ENCODE measurements at regions not wholly inside any gene's neighbourhood (a gene's known extent, or its start where the extent isn't known, plus 50 kb on each side); places are given as distances from the start of the nearest gene placed in this dataset.
"Not testable (repeated sequence)": the region's sequence is repeated elsewhere in the genome, so short reads cannot be mapped to it uniquely, and the experiment has no call there.

GRCh38 chr6:10343320-10343719, 71.6 kb downstream of the TFAP2A start:
- no peak overlapping the region for H3K9ac ChIP-seq (ENCODE audit: low read length in 5 of 5)
- no peak overlapping the region for H3K4me3 ChIP-seq (ENCODE audit: low read depth in 1 of 5, low read length in 5 of 5)
- H3K4me1 ChIP-seq (ENCODE audit: control insufficient read depth in 5 of 5, insufficient read depth in 5 of 5, low read length in 5 of 5) = peaks cover 0 to 2% (median 0%) of the 10 kb centered on the region in 5 donors
- H3K9me3 ChIP-seq (ENCODE audit: control insufficient read depth in 5 of 5, low read length in 5 of 5) = no peaks in the 10 kb centered on the region
- no peak overlapping the region for H3K27ac ChIP-seq (ENCODE audit: low read depth, low read length)
- H3K27me3 ChIP-seq (ENCODE audit: control insufficient read depth in 5 of 5, insufficient read depth in 4 of 5, low read length in 5 of 5) = peaks cover 0 to 4% (median 0%) of the 10 kb centered on the region in 5 donors
- H3K36me3 ChIP-seq (ENCODE audit: control insufficient read depth in 5 of 5, insufficient read depth in 5 of 5, low read length in 5 of 5) = no peaks in the 10 kb centered on the region

GRCh38 chr6:10341605-10342004, 73.3 kb downstream of the TFAP2A start:
- H3K27ac ChIP-seq (ENCODE audit: low read depth, low read length) = no peak overlapping the region
- H3K9ac ChIP-seq (ENCODE audit: low read length in 5 of 5) = no peak overlapping the region
- H3K9me3 ChIP-seq (ENCODE audit: control insufficient read depth in 5 of 5, low read length in 5 of 5) = no peaks in the 10 kb centered on the region
- H3K4me1 ChIP-seq (ENCODE audit: control insufficient read depth in 5 of 5, insufficient read depth in 5 of 5, low read length in 5 of 5) = no peaks in the 10 kb centered on the region
- H3K27me3 ChIP-seq (ENCODE audit: control insufficient read depth in 5 of 5, insufficient read depth in 4 of 5, low read length in 5 of 5) = peaks cover 0 to 4% (median 0%) of the 10 kb centered on the region in 5 donors
- no peak overlapping the region for H3K4me3 ChIP-seq (ENCODE audit: low read depth in 1 of 5, low read length in 5 of 5)
- no peaks in the 10 kb centered on the region for H3K36me3 ChIP-seq (ENCODE audit: control insufficient read depth in 5 of 5, insufficient read depth in 5 of 5, low read length in 5 of 5)

- Histone ChIP-seq H3K36me3 (ENCODE audit: control insufficient read depth in 5 of 5, insufficient read depth in 5 of 5, low read length in 5 of 5) (no peaks in the 10 kb centered on the region), H3K27ac (ENCODE audit: low read depth, low read length) (no peak overlapping the region)
Observed at GRCh38 chr6:10338151-10338550, 76.7 kb downstream of the TFAP2A start.

GRCh38 chr6:10337376-10337775, 77.5 kb downstream of the TFAP2A start:
- not testable (repeated sequence) for H3K4me3 ChIP-seq (ENCODE audit: low read depth in 1 of 5, low read length in 5 of 5); H3K27me3 ChIP-seq (ENCODE audit: control insufficient read depth in 5 of 5, insufficient read depth in 4 of 5, low read length in 5 of 5); H3K9me3 ChIP-seq (ENCODE audit: control insufficient read depth in 5 of 5, low read length in 5 of 5); H3K4me1 ChIP-seq (ENCODE audit: control insufficient read depth in 5 of 5, insufficient read depth in 5 of 5, low read length in 5 of 5); H3K9ac ChIP-seq (ENCODE audit: low read length in 5 of 5); H3K27ac ChIP-seq (ENCODE audit: low read depth, low read length); H3K36me3 ChIP-seq (ENCODE audit: control insufficient read depth in 5 of 5, insufficient read depth in 5 of 5, low read length in 5 of 5)

More at GRCh38 chr6:10338151-10338550, 76.7 kb downstream of the TFAP2A start:
- no peak overlapping the region for H3K4me3 ChIP-seq (ENCODE audit: low read depth in 1 of 5, low read length in 5 of 5)
- peaks cover 0 to 4% (median 0%) of the 10 kb centered on the region in 5 donors for H3K27me3 ChIP-seq (ENCODE audit: control insufficient read depth in 5 of 5, insufficient read depth in 4 of 5, low read length in 5 of 5)
- no peak overlapping the region for H3K9ac ChIP-seq (ENCODE audit: low read length in 5 of 5)
- H3K9me3 ChIP-seq (ENCODE audit: control insufficient read depth in 5 of 5, low read length in 5 of 5) = no peaks in the 10 kb centered on the region
- H3K4me1 ChIP-seq (ENCODE audit: control insufficient read depth in 5 of 5, insufficient read depth in 5 of 5, low read length in 5 of 5) = no peaks in the 10 kb centered on the region

- no peaks in the 10 kb centered on the region for H3K4me1 ChIP-seq (ENCODE audit: control insufficient read depth in 5 of 5, insufficient read depth in 5 of 5, low read length in 5 of 5)
- H3K27ac ChIP-seq (ENCODE audit: low read depth, low read length) = no peak overlapping the region
- H3K36me3 ChIP-seq (ENCODE audit: control insufficient read depth in 5 of 5, insufficient read depth in 5 of 5, low read length in 5 of 5) = no peaks in the 10 kb centered on the region
- H3K9me3 ChIP-seq (ENCODE audit: control insufficient read depth in 5 of 5, low read length in 5 of 5) = no peaks in the 10 kb centered on the region
- no peak overlapping the region for H3K4me3 ChIP-seq (ENCODE audit: low read depth in 1 of 5, low read length in 5 of 5)
- no peaks in the 10 kb centered on the region for H3K27me3 ChIP-seq (ENCODE audit: control insufficient read depth in 5 of 5, insufficient read depth in 4 of 5, low read length in 5 of 5)
- no peak overlapping the region for H3K9ac ChIP-seq (ENCODE audit: low read length in 5 of 5)
Observed at GRCh38 chr6:10332111-10332510, 82.8 kb downstream of the TFAP2A start.

- H3K4me1 ChIP-seq (ENCODE audit: control insufficient read depth in 5 of 5, insufficient read depth in 5 of 5, low read length in 5 of 5) = no peaks in the 10 kb centered on the region
- no peaks in the 10 kb centered on the region for H3K27me3 ChIP-seq (ENCODE audit: control insufficient read depth in 5 of 5, insufficient read depth in 4 of 5, low read length in 5 of 5)
- no peaks in the 10 kb centered on the region for H3K9me3 ChIP-seq (ENCODE audit: control insufficient read depth in 5 of 5, low read length in 5 of 5)
- H3K4me3 ChIP-seq (ENCODE audit: low read depth in 1 of 5, low read length in 5 of 5) = no peak overlapping the region
- H3K27ac ChIP-seq (ENCODE audit: low read depth, low read length) = no peak overlapping the region
- H3K36me3 ChIP-seq (ENCODE audit: control insufficient read depth in 5 of 5, insufficient read depth in 5 of 5, low read length in 5 of 5) = no peaks in the 10 kb centered on the region
- no peak overlapping the region for H3K9ac ChIP-seq (ENCODE audit: low read length in 5 of 5)
Observed at GRCh38 chr6:10331334-10331968, 83.4 kb downstream of the TFAP2A start.

- no peak overlapping the region for H3K9ac ChIP-seq (ENCODE audit: low read length in 5 of 5)
- H3K27ac ChIP-seq (ENCODE audit: low read depth, low read length) = no peak overlapping the region
- H3K4me3 ChIP-seq (ENCODE audit: low read depth in 1 of 5, low read length in 5 of 5) = no peak overlapping the region
- H3K9me3 ChIP-seq (ENCODE audit: control insufficient read depth in 5 of 5, low read length in 5 of 5) = no peaks in the 10 kb centered on the region
- peaks cover 0 to 2% (median 0%) of the 10 kb centered on the region in 5 donors for H3K4me1 ChIP-seq (ENCODE audit: control insufficient read depth in 5 of 5, insufficient read depth in 5 of 5, low read length in 5 of 5)
- H3K27me3 ChIP-seq (ENCODE audit: control insufficient read depth in 5 of 5, insufficient read depth in 4 of 5, low read length in 5 of 5) = no peaks in the 10 kb centered on the region
- no peaks in the 10 kb centered on the region for H3K36me3 ChIP-seq (ENCODE audit: control insufficient read depth in 5 of 5, insufficient read depth in 5 of 5, low read length in 5 of 5)
Observed at GRCh38 chr6:10330515-10330914, 84.4 kb downstream of the TFAP2A start.

GRCh38 chr6:10323018-10323417, 91.9 kb downstream of the TFAP2A start:
- Histone ChIP-seq H3K27me3 (ENCODE audit: control insufficient read depth in 5 of 5, insufficient read depth in 4 of 5, low read length in 5 of 5) (peaks cover 0 to 3% (median 0%) of the 10 kb centered on the region in 5 donors), H3K27ac (ENCODE audit: low read depth, low read length) (no peak overlapping the region), H3K4me1 (ENCODE audit: control insufficient read depth in 5 of 5, insufficient read depth in 5 of 5, low read length in 5 of 5) (peaks cover 0 to 2% (median 0%) of the 10 kb centered on the region in 5 donors), H3K4me3 (ENCODE audit: low read depth in 1 of 5, low read length in 5 of 5) (no peak overlapping the region), H3K9me3 (ENCODE audit: control insufficient read depth in 5 of 5, low read length in 5 of 5) (peaks cover 0 to 2% (median 0%) of the 10 kb centered on the region in 5 donors), H3K9ac (ENCODE audit: low read length in 5 of 5) (no peak overlapping the region), H3K36me3 (ENCODE audit: control insufficient read depth in 5 of 5, insufficient read depth in 5 of 5, low read length in 5 of 5) (no peaks in the 10 kb centered on the region)

- H3K27ac ChIP-seq (ENCODE audit: low read depth, low read length) = no peak overlapping the region
- no peaks in the 10 kb centered on the region for H3K4me1 ChIP-seq (ENCODE audit: control insufficient read depth in 5 of 5, insufficient read depth in 5 of 5, low read length in 5 of 5)
- H3K9ac ChIP-seq (ENCODE audit: low read length in 5 of 5) = no peak overlapping the region
- H3K9me3 ChIP-seq (ENCODE audit: control insufficient read depth in 5 of 5, low read length in 5 of 5) = peaks cover 0 to 2% (median 0%) of the 10 kb centered on the region in 5 donors
- H3K36me3 ChIP-seq (ENCODE audit: control insufficient read depth in 5 of 5, insufficient read depth in 5 of 5, low read length in 5 of 5) = no peaks in the 10 kb centered on the region
- no peak overlapping the region for H3K4me3 ChIP-seq (ENCODE audit: low read depth in 1 of 5, low read length in 5 of 5)
- peaks cover 0 to 5% (median 2%) of the 10 kb centered on the region in 5 donors for H3K27me3 ChIP-seq (ENCODE audit: control insufficient read depth in 5 of 5, insufficient read depth in 4 of 5, low read length in 5 of 5)
Observed at GRCh38 chr6:10320291-10320690, 94.6 kb downstream of the TFAP2A start.

GRCh38 chr6:10316373-10316721, 98.5 kb downstream of the TFAP2A start:
- Histone ChIP-seq H3K9ac (ENCODE audit: low read length in 5 of 5) (no peak overlapping the region), H3K9me3 (ENCODE audit: control insufficient read depth in 5 of 5, low read length in 5 of 5) (peaks cover 0 to 2% (median 0%) of the 10 kb centered on the region in 5 donors), H3K4me1 (ENCODE audit: control insufficient read depth in 5 of 5, insufficient read depth in 5 of 5, low read length in 5 of 5) (no peaks in the 10 kb centered on the region), H3K36me3 (ENCODE audit: control insufficient read depth in 5 of 5, insufficient read depth in 5 of 5, low read length in 5 of 5) (no peaks in the 10 kb centered on the region), H3K4me3 (ENCODE audit: low read depth in 1 of 5, low read length in 5 of 5) (no peak overlapping the region), H3K27ac (ENCODE audit: low read depth, low read length) (no peak overlapping the region), H3K27me3 (ENCODE audit: control insufficient read depth in 5 of 5, insufficient read depth in 4 of 5, low read length in 5 of 5) (peaks cover 0 to 8% (median 3%) of the 10 kb centered on the region in 5 donors)

Data from subcutaneous abdominal adipose tissue (tissue), 5 donors.